ENCODE measurements at regions not wholly inside any gene's neighbourhood (a gene's known extent, or its start where the extent isn't known, plus 50 kb on each side); places are given as distances from the start of the nearest gene placed in this dataset.

DNA sequence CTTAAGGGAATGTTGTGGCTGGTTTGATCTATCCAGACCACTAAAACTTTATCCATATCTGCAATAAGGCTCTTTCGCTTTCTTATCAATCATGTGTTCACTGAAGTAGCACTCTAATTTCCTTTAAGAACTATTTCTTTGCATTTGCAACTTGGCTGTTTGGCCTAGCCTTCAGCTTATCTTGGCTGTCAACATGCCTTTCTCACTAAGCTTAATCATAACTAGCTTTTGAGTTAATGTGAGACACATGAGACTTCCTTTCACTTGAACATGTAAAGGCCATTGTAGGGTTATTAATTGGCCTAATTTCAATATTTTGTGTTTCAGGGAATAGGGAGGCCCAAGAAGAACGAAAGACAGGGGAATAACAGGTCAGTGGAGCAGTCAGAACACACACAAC lies 124.7 kb downstream of the TNFSF18 start:
- no peak for TF ChIP-seq KAT7 (CRISPR knock-in tag; IDR thresholded peaks at IDR 0.05; ENCODE audit: borderline replicate concordance)
- no peak for TF ChIP-seq MXD4 (CRISPR knock-in tag; IDR thresholded peaks at IDR 0.05; ENCODE audit: borderline replicate concordance)
- TF ChIP-seq, protein P1, sequence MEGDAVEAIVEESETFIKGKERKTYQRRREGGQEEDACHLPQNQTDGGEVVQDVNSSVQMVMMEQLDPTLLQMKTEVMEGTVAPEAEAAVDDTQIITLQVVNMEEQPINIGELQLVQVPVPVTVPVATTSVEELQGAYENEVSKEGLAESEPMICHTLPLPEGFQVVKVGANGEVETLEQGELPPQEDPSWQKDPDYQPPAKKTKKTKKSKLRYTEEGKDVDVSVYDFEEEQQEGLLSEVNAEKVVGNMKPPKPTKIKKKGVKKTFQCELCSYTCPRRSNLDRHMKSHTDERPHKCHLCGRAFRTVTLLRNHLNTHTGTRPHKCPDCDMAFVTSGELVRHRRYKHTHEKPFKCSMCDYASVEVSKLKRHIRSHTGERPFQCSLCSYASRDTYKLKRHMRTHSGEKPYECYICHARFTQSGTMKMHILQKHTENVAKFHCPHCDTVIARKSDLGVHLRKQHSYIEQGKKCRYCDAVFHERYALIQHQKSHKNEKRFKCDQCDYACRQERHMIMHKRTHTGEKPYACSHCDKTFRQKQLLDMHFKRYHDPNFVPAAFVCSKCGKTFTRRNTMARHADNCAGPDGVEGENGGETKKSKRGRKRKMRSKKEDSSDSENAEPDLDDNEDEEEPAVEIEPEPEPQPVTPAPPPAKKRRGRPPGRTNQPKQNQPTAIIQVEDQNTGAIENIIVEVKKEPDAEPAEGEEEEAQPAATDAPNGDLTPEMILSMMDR (IDR thresholded peaks at IDR 0.05): no peak
- TF ChIP-seq FOXJ3 (CRISPR knock-in tag; IDR thresholded peaks at IDR 0.05; ENCODE audit: borderline replicate concordance): no peak
- TF ChIP-seq, protein P2, sequence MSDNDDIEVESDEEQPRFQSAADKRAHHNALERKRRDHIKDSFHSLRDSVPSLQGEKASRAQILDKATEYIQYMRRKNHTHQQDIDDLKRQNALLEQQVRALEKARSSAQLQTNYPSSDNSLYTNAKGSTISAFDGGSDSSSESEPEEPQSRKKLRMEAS (CRISPR knock-in tag; IDR thresholded peaks at IDR 0.05): no peak
- no peak for TF ChIP-seq IRF2 (CRISPR knock-in tag; IDR thresholded peaks at IDR 0.05; ENCODE audit: borderline replicate concordance, low read depth)
- TF ChIP-seq, protein P3, sequence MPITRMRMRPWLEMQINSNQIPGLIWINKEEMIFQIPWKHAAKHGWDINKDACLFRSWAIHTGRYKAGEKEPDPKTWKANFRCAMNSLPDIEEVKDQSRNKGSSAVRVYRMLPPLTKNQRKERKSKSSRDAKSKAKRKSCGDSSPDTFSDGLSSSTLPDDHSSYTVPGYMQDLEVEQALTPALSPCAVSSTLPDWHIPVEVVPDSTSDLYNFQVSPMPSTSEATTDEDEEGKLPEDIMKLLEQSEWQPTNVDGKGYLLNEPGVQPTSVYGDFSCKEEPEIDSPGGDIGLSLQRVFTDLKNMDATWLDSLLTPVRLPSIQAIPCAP (CRISPR knock-in tag; IDR thresholded peaks at IDR 0.05): no peak
- TF ChIP-seq SP1 (CRISPR knock-in tag; conservative IDR thresholded peaks at IDR 0.05): no peak
